NCI-H82 treated with DMSO at 0.1 percent for 48 hours (cell line): ENCODE measurements at regions not wholly inside any gene's neighbourhood (a gene's known extent, or its start where the extent isn't known, plus 50 kb on each side); places are given as distances from the start of the nearest gene placed in this dataset.
A peak's percentile ranks its signal among the peaks of the same experiment; 100 is the strongest.

Experiments
- DNase-seq: peaks from one replicate; lab custom pipeline; 2025; ENCODE audit not compliant: unreplicated experiment; lab: John Stamatoyannopoulos, UW

GRCh38 chr15:39359771-39360170, 221.1 kb upstream of the THBS1 start:
- no peak for DNase-seq

DNA sequence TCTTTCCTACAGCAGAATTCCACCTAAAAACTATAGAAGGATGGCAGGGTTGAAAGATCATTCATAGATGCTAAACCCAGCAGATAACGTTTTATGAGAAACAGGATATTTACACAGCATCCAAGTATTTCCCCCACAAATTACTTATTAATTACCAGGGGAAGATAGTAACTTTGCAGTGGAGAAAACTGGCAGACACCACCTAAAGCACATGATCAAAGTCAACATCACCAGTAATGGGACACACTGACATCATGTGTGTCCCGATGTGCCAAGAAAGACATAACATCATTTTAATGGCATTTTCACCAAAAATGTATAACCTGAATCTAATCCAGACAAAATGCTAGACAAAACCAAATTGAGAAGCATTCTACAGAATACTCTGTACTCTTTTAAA, 220.4 kb upstream of the THBS1 start:
- DNase-seq: no peak

DNA sequence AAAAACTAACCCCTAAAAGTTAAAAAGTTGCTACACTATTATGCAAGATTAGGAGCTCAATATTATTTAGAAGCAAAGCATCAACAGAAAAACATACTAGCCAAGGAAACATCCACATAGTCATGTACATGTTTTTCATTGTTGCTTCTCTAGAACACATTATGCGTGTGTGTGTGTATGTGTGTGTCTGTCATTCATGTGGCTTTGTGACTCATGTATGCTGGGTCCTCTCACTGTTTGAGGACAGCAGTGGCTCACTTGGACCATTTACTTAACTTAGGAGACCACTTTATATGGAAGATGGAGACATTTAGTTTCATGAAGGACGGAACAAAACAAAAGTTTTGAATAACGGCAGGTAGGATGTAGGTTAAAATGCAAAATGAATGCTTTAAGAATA, 219.4 kb upstream of the THBS1 start:
- no peak for DNase-seq

GRCh38 chr15:39362821-39363561, 217.9 kb upstream of the THBS1 start:
- DNase-seq: peak; percentile 66

GRCh38 chr15:39363761-39364586, 216.9 kb upstream of the THBS1 start:
- DNase-seq: no peak

GRCh38 chr15:39364721-39365120, 216.2 kb upstream of the THBS1 start:
- no peak for DNase-seq

DNA sequence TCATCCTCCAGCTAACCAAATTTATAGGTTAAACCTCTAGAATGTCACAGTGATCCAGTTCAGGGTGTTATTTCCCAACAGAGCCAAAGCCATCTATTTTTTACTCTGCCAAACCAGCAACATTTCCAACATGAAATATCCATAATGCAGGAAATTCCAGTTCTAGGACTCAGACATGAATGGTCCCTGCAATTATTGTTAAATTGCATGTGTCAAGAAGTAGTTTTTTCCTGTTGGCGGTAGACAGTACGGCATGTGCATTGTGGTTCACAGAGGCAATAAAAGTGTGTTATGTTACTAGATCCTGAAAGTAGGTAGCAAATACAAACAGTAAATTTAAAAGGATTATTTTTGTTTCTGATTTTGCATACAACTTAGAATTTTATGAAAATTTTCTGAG, 215.7 kb upstream of the THBS1 start:
- no peak for DNase-seq

- no peak for DNase-seq
Measured at GRCh38 chr15:39365873-39366272, 215.0 kb upstream of the THBS1 start.

GRCh38 chr15:39367596-39367995, 213.3 kb upstream of the THBS1 start:
- DNase-seq: no peak

DNA sequence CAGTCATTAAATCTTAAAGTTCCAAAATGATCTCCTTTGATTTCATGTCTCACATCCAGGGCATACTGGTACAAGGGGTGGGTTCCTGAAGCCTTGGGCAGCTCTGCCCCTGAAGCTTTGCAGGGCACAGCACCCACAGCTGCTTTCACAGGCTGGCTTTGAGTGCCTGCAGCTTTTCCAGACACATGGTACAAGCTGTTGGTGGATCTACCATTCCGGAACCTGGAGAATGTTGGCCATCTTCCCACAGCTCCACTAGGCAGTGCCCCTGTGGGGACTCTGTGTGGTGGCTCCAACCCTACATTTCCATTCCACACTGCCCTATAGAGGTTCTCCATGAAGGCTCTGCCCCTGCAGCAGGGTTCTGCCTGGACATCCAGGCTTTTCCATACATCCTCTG, 211.1 kb upstream of the THBS1 start:
- DNase-seq: no peak

DNA sequence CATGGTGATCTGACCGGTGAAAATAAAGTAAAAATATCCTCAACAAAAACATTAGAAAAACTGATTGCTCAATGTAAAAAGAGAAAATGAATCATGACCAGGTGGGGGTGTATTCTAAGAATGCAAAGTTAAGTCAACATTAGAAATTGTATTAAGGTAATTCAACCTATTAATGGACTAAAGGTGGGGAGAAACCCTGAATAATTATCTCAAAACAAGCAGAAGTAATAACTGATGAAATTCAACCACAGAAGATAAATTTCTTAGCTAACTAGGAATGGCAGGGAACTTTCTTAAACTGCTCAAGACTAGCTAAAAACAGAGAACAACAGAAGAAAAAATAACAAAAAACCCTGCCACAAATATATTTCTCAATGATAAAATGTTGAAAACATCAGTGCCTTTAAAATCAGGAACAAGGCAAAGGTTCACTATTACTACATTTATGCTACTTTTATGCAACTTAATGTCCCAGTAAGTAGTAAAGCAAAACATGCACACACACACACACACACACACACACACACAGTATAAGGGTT, 204.4 kb upstream of the THBS1 start:
- no peak for DNase-seq

- no peak for DNase-seq
Measured at GRCh38 chr15:39381517-39381916, 199.4 kb upstream of the THBS1 start.

- no peak for DNase-seq
Measured at GRCh38 chr15:39388118-39388517, 192.8 kb upstream of the THBS1 start.

DNA sequence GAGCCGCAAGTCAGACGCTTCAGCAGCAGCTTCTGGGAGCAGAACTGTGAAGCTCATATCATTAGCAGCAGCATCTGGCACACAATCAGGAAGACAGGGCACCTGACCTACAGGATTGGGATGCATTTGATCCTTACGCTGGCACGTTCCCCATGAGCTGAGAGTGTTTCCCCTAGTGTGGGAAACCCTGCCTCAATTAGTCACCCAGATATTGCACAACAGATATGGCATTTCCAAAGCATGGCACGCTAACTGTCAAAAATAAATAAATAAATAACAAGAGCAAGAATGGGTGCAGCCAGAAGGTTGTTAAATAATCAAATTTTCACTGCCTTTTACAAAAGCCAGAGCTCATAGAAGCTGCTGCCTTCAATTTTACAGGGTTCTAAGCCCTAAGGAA, 189.6 kb upstream of the THBS1 start:
- DNase-seq: no peak

DNA sequence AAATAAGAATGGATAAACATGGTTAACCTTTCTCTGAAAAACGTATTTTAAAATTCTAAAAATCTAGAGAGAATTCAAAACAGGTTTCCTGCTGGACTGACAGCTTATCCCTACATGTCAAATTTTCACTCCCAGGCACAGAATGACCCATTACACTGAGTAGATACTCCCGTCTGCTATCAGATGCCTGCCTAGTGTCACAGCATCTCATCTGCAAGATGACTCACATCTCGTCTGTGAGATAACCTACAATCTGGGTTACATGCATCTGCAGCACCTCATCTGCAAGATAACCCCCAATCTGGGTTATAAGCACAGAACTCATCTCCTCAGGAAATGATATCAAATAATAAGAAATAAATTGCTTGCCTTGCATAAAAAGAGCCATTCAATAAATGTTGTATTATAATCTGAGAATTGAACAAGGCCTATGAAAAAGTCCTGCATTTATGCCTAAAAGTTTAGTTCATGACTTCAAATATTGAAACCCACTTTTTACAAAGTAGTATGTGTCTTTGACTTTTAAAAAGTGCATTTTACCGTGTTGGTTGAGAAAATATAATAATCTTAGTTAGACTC, 188.3 kb upstream of the THBS1 start:
- DNase-seq: no peak

DNA sequence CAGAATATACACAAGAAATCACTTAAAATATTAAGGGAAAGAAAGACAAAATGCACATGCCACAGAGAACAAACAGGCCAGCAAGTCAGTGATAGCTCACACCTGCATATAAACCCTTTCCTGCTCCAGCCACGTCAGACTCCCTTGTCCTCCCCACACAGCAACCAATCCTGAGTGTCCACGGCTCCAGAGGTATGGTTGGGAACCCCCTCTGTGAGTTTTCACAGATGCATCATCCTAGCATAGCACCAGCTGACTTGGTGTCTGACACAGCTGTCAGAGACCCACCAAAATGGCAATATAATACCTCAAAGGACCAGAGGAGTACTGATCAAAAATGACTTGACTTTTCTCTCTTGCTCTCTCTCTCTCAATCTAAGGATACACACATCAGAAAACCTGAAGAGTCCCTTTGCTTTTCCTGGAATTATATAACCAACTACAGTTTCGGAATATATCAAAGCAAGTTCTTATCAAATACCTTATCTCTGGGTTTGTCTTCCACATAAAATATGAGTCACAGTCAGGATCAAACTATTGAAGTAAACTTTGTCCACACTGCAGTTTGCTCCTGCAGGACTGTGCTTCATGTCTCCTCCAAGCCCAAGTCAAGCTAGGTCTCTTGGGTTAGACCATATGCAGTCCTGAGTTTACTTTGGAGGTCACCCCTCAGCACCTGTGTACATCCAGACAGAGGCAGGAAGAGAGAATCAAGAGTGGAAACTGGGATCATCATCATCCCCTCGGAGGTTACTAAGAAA, 187.1 kb upstream of the THBS1 start:
- no peak for DNase-seq

GRCh38 chr15:39394496-39394895, 186.4 kb upstream of the THBS1 start:
- DNase-seq: no peak

GRCh38 chr15:39396979-39397615, 183.8 kb upstream of the THBS1 start:
- DNase-seq: no peak

DNA sequence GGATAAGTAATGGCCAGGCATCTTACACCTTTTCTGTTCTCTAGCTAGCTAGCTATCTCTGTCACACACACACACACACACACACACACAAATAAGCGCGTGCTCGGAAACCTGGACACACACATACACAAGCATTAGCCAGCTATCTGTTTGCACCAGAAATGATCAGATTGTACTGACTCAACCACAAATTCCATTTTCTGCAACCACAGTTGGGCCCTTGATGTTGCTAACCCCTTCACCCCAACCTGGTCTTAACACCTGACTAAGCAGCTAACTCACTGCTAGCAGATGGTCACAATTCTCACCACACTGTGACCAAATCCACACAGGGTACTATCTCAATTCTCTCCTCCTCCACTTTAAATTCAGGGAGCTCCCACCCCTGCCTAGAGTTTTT, 183.0 kb upstream of the THBS1 start:
- no peak for DNase-seq

DNA sequence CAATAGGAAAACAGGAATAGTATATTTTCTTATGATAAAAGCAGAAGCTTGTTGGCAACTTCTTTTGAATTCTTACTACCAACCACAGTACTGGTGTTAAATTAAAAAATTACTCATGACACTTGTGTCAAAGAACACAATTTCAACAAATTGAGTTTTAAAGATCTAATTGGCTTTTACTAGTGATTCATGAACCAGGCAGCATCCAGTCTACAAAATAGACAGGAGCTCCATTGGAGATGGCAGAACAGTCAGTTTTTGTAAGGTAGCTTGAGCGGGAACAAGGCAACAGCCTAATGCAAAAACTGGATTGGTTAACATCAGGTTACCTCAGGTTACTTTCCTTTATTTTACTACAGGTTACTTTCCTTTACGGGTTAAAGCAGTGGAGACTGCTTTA, 181.3 kb upstream of the THBS1 start:
- no peak for DNase-seq

DNA sequence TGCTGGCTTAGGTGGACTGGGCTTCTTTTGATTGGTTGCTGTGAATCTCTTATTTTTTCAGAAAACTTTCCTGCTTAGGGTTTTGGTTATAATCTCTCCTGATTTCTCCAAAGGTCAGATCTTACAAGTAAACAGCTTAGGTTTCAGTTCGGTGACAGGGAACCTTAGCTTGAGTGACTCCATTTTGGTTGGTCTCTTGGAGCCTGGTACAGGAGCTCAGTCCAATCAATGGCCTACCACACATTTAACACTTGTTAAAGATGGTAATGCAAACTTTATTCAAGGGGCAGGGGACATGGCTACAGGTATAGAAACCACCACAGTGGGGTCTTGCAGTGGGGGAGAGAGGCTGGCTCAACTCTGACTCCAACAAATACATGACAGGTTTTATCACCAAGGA, 180.9 kb upstream of the THBS1 start:
- no peak for DNase-seq
